Body of pancreas (tissue), 4 donors: ENCODE measurements at regions not wholly inside any gene's neighbourhood (a gene's known extent, or its start where the extent isn't known, plus 50 kb on each side); places are given as distances from the start of the nearest gene placed in this dataset.

ENCODE experiments used
- ATAC-seq: fragments of 150-250 bp; one replicate; pipeline ENCODE4 v1.9.1; 2016
- DNase-seq, 4 donors: peaks; one replicate each; pipeline ENCODE4 v3.0.0-alpha.2; 2019
- H3K27ac ChIP-seq, 4 donors: fragments of 200-600 bp; sonication (generic); 1 replicate in 3 of 4; 2 replicates in 1 of 4; pipeline versions ENCODE4 v1.5.1 to v1.6.1; 2016 to 2019; ENCODE audit warnings: mild to moderate bottlenecking in 1 of 4, mixed read lengths in 1 of 4, moderate library complexity in 1 of 4
- H3K27me3 ChIP-seq, 2 donors: fragments of 200-600 bp; sonication (generic); one replicate each; pipeline ENCODE4 v1.6.0; 2016; ENCODE audit warnings: mild to moderate bottlenecking in 1 of 2
- H3K36me3 ChIP-seq, 2 donors: fragments of 200-600 bp; sonication (generic); replicated peaks in 1 of 2; 2 replicates each; pipeline ENCODE4 v1.5.1; 2016; ENCODE audit warnings: low read depth in 2 of 2; ENCODE audit not compliant: insufficient read depth in 1 of 2
- H3K4me1 ChIP-seq: fragments of 200-600 bp; sonication (generic); one replicate; pipeline ENCODE4 v1.6.0; 2016
- H3K4me3 ChIP-seq, 2 donors: fragments of 200-600 bp; sonication (generic); 1 replicate in 1 of 2; 2 replicates in 1 of 2; pipeline ENCODE4 v1.5.1; 2016 to 2019
- H3K9me3 ChIP-seq, 3 donors: fragments of 200-600 bp; sonication (generic); 1 replicate in 2 of 3; 2 replicates in 1 of 3; pipeline ENCODE4 v1.5.1; 2016
- POLR2A ChIP-seq, 3 donors: fragments of 450-650 bp; IDR thresholded peaks; one replicate each; pipeline ENCODE4 v1.6.1; 2016; ENCODE audit warnings: antibody characterized with exemption in 3 of 3, mild to moderate bottlenecking in 2 of 3
- WGBS, 2 donors: methylation state at CpG; one replicate each; pipeline ENCODE4 v1.1.5; 2017; 5-methylcytosine and 5-hydroxymethylcytosine counted together
- intact Hi-C: fragments of 100-400 bp; cut with DNase I; formaldehyde crosslinking; loops from one replicate; pipeline ENCODE4 v1.15.1; 2023
- TF ChIP-seq, protein P1 (sequence below), 7 experiments: fragments of 450-650 bp in 4 of 7; fragments of 200-600 bp in 3 of 7; sonication (generic) in 3 of 7; IDR thresholded peaks; one replicate each; pipeline ENCODE4 v1.5.1; 2016 to 2019; ENCODE audit warnings: antibody characterized with exemption in 7 of 7

DNA sequence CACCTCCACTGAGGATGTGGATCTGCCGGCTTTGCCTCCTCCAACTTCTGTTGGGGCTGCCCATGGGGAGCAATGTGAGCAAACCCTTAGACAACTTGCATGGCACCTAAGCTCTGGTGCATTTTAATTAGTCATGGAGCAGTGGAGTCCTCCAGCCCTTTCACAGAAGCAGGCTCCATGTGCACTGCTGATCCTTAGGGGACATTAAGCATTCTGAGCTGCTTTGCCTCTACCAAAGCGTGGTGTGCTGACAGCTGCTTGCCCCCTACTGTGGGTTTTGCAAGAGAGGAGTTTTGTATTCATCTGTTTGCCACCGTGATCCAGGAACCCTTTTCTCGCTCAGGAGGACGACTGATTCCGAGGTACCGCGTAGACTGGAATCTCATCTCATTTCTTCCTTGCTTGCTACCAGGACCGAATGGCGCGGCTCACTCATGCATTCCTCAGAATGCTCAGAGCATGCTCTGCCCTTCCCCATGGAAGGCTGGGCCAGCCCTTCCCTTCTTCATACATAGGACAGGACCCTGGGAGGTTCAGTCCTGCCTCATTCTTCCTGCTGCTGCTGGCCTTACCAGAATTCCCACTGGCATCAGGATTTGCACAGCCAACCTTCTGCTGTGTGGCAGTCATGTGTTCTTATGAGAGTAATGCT is 432.5 kb downstream of the GADD45G start:
- Histone ChIP-seq H3K36me3 (no peaks in the 10 kb centered on the region), H3K27ac (no peak overlapping the region), H3K4me1 (no peaks in the 10 kb centered on the region), H3K4me3 (no peak overlapping the region), H3K9me3 (no peaks in the 10 kb centered on the region), H3K27me3 (no peaks in the 10 kb centered on the region)
- ATAC-seq (no peak), DNase-seq (no peak)
- TF ChIP-seq POLR2A (IDR thresholded peaks at IDR 0.05), result no peak
- WGBS, 2 donors, result 91 to 94% methylated on average over 10 to 11 of the region's 11 CpGs
- intact Hi-C loops, result no loop called here

DNA sequence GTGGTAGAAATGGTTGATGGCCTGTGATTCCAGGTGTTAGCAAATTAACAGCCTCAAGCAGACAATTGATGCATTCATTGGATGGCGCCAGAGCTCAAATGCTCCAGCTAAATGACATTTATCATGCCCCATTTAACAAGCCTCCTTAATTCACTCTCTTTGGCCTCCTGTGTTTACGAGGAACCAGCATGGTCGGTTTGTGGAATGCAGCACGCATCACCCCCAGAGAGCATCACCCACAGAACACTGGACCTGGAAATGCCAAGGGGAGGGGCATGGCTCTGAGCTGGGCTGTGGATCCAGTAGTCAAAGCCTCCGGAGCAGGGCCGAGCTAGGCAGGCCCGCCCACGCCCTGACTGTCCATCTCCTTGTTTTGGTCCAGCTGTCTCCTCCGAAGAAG is 434.0 kb downstream of the GADD45G start:
- intact Hi-C loops, result no loop called here
- H3K9me3 ChIP-seq, result no peaks in the 10 kb centered on the region
- H3K36me3 ChIP-seq, result no peaks in the 10 kb centered on the region
- H3K27me3 ChIP-seq, result no peaks in the 10 kb centered on the region
- 76 to 78% methylated on average over 9 of the region's 9 CpGs for WGBS, 2 donors
- no peak overlapping the region for H3K27ac ChIP-seq
- ATAC-seq, result no peak
- no peak for TF ChIP-seq POLR2A (IDR thresholded peaks at IDR 0.05)
- TF ChIP-seq, protein P1, sequence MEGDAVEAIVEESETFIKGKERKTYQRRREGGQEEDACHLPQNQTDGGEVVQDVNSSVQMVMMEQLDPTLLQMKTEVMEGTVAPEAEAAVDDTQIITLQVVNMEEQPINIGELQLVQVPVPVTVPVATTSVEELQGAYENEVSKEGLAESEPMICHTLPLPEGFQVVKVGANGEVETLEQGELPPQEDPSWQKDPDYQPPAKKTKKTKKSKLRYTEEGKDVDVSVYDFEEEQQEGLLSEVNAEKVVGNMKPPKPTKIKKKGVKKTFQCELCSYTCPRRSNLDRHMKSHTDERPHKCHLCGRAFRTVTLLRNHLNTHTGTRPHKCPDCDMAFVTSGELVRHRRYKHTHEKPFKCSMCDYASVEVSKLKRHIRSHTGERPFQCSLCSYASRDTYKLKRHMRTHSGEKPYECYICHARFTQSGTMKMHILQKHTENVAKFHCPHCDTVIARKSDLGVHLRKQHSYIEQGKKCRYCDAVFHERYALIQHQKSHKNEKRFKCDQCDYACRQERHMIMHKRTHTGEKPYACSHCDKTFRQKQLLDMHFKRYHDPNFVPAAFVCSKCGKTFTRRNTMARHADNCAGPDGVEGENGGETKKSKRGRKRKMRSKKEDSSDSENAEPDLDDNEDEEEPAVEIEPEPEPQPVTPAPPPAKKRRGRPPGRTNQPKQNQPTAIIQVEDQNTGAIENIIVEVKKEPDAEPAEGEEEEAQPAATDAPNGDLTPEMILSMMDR (IDR thresholded peaks at IDR 0.05), result no peak
- no peaks in the 10 kb centered on the region for H3K4me1 ChIP-seq
- peak in 2 of 4 donors; percentile 19 to 25 for DNase-seq
- no peak overlapping the region for H3K4me3 ChIP-seq

DNA sequence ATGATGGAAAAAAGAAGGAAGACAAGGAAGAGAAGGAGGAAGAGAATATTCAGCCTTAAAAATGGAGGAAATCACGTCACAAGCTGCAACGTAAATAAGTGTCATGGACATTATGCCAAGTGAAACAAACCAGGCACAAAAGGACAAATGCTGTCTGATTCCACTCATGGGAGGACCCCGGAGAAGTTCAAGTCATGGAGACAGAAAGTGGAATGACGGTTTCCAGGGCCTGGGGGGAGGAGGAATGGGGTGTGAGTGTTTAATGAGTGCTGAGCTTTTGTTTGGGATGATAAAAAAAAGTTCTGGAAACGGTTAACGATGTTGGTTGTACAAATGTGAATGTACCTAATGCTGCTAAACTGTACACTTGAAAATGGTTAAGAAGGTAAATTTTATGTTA is 439.5 kb downstream of the GADD45G start:
- H3K9me3 ChIP-seq, result no peaks in the 10 kb centered on the region
- H3K27me3 ChIP-seq, result no peaks in the 10 kb centered on the region
- no peaks in the 10 kb centered on the region for H3K36me3 ChIP-seq
- DNase-seq (no peak), ATAC-seq (no peak)
- TF ChIP-seq, protein P1 (IDR thresholded peaks at IDR 0.05), result no peak
- no peak for TF ChIP-seq POLR2A (IDR thresholded peaks at IDR 0.05)
- WGBS, 2 donors, result 66 to 67% methylated on average over 6 of the region's 6 CpGs
- no peak overlapping the region for H3K4me3 ChIP-seq
- H3K27ac ChIP-seq, result no peak overlapping the region
- no peaks in the 10 kb centered on the region for H3K4me1 ChIP-seq
- intact Hi-C loops, result no loop called here

DNA sequence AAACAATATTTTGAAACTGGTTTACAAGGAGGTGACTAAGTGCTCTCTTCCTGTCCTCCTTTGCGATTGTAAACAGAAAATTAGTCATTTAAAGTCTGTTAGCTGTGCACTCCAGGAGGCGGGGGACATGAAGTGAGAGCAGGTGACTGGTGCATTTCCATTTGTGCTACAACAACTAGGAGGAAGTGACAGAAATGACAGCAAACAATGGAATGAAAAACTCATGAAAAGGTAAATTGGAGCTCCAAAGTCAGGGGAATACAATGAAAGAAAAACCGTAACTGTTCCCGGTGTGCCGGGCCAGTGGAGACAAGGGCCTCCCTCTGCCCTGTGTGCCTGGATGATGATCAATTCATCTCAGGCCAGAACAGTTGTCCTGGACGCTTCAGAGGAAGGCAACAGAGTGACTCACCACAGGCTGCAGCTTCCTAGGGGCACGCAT is 439.9 kb downstream of the GADD45G start:
- Histone ChIP-seq H3K4me3 (no peak overlapping the region), H3K4me1 (no peaks in the 10 kb centered on the region), H3K27me3 (no peaks in the 10 kb centered on the region), H3K27ac (no peak overlapping the region), H3K9me3 (no peaks in the 10 kb centered on the region), H3K36me3 (no peaks in the 10 kb centered on the region)
- TF ChIP-seq, protein P1 (IDR thresholded peaks at IDR 0.05), result no peak
- TF ChIP-seq POLR2A (IDR thresholded peaks at IDR 0.05), result no peak
- DNase-seq (no peak), ATAC-seq (no peak)
- intact Hi-C loops, result no loop called here
- 71 to 73% methylated on average over 7 of the region's 7 CpGs for WGBS, 2 donors

DNA sequence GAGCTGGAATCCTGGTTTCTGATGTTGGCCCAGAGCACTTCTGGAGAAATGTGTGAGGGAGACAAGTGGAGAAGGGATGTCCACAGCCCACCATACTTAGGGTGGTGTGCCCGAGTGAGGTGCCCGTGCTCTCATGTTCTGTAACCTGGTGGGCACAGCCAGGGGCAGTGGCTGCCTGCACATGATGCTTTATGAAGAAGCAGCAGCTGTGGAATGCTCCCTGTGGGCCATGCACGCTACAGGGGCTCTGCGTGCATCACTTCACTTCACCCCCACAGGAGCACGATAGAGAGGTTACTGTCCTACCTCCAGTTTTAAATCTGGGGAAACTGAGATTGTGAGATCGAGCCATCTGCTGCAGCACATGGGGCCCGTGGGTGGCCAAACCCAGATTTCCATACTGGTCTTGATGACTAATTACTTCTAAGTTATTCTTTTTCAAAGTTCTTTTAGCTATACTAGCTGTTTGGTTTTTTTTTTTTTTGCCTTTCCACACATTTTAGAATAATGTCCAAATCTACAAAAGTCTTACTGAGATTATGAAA is 441.6 kb downstream of the GADD45G start:
- DNase-seq (no peak), ATAC-seq (no peak)
- H3K27me3 ChIP-seq, result no peaks in the 10 kb centered on the region
- TF ChIP-seq POLR2A (IDR thresholded peaks at IDR 0.05), result no peak
- TF ChIP-seq, protein P1 (IDR thresholded peaks at IDR 0.05), result no peak
- no peak overlapping the region for H3K4me3 ChIP-seq
- no peaks in the 10 kb centered on the region for H3K36me3 ChIP-seq
- 76 to 77% methylated on average over 6 of the region's 7 CpGs for WGBS, 2 donors
- no peak overlapping the region for H3K27ac ChIP-seq
- no peaks in the 10 kb centered on the region for H3K4me1 ChIP-seq
- intact Hi-C loops, result no loop called here
- no peaks in the 10 kb centered on the region for H3K9me3 ChIP-seq
